ENCODE measurements at regions not wholly inside any gene's neighbourhood (a gene's known extent, or its start where the extent isn't known, plus 50 kb on each side); places are given as distances from the start of the nearest gene placed in this dataset.

DNA sequence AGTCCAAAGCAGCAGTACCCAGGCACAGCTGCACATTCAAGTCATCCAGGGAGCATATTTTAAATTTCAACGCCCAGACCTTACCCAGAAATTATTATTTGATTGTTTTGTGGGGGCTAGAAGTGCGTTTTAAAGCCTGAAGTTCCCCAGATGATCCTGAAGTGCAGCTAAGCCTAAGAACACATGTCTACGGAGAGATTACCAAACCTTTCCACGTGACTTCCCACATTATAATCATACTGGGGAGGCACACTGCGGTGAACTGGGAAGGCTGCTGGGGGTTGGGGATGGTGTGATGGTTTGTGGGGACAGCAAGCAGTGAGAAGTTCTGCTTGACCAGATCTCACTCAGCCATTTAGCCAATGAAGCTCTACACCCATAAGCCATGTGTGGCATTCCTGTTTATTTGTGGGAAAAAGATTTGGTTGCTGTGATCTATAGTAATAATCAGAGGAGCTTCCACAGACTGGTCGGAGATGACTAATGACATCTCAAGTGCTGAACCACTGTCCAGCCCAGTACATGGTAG is 93.4 kb upstream of the CDH6 start:
- 8% methylated on average over 6 of the region's 6 CpGs for WGBS (ENCODE audit: low lambda C conversion rate)
- CTCF ChIA-PET = no interaction called here

DNA sequence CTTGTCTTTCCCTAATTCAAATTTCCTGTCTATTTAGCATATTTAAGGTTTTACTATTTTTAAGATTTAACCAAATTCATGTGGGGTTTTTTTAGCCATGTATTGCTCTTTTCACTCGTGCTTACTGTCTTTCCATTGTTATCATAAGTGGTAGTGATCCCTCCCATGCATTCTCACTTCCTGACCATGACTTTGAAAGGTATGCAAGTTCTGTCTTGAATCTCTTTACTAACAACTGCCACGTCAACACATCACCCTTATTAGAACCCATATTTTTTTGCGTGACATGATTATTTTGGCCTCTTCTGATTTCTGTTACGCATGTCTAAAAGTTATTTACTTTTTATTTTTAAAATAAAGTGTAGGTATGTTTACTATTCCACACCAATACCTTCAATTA is 94.7 kb upstream of the CDH6 start:
- H3K36me3 ChIP-seq (replicated peaks in 1 of 2; ENCODE audit: control insufficient read depth in 1 of 2, insufficient read depth in 2 of 2, low read length in 1 of 2) = no peaks in the 10 kb centered on the region
- no peak for DNase-seq
- no peak overlapping the region for H2AFZ ChIP-seq (ENCODE audit: low read depth)
- H3K79me2 ChIP-seq (ENCODE audit: insufficient read depth) = no peaks in the 10 kb centered on the region
- no peak overlapping the region for H3K4me2 ChIP-seq
- no peaks in the 10 kb centered on the region for H3K27me3 ChIP-seq (ENCODE audit: insufficient read depth)
- no peak overlapping the region for H3K9ac ChIP-seq
- H3K4me3 ChIP-seq (ENCODE audit: low read depth in 2 of 2, low read length in 1 of 2) = no peak overlapping the region
- H3K4me1 ChIP-seq (ENCODE audit: control insufficient read depth in 1 of 2, insufficient read depth in 2 of 2, low read depth in 1 of 2, low read length in 1 of 2) = no peaks in the 10 kb centered on the region
- no peak overlapping the region for H3K27ac ChIP-seq (ENCODE audit: low read depth in 2 of 2, low read length in 1 of 2)
- WGBS (ENCODE audit: low lambda C conversion rate) = 6% methylated on average over 4 of the region's 4 CpGs
- no peaks in the 10 kb centered on the region for H3F3A ChIP-seq (replicated peaks; ENCODE audit: insufficient read depth)
- ChIA-PET CTCF (interaction anchor here (1.4 kb wide), 1 partner anchor 88 kb away, joined by 4 read pairs; no protein-coding TSS in a partner anchor), POLR2A (no interaction called here)
- no peaks in the 10 kb centered on the region for H4K20me1 ChIP-seq (ENCODE audit: insufficient read depth)
- no peaks in the 10 kb centered on the region for H3K9me3 ChIP-seq
- H3K9me2 ChIP-seq = no peaks in the 10 kb centered on the region
- TF ChIP-seq NFIC (IDR thresholded peaks at IDR 0.05; ENCODE audit: borderline replicate concordance) = no peak
- TF ChIP-seq FOSL2 (IDR thresholded peaks at IDR 0.05; ENCODE audit: borderline replicate concordance, low read depth) = no peak
- TF ChIP-seq, protein P1, sequence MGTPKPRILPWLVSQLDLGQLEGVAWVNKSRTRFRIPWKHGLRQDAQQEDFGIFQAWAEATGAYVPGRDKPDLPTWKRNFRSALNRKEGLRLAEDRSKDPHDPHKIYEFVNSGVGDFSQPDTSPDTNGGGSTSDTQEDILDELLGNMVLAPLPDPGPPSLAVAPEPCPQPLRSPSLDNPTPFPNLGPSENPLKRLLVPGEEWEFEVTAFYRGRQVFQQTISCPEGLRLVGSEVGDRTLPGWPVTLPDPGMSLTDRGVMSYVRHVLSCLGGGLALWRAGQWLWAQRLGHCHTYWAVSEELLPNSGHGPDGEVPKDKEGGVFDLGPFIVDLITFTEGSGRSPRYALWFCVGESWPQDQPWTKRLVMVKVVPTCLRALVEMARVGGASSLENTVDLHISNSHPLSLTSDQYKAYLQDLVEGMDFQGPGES (IDR thresholded peaks at IDR 0.05; ENCODE audit: low read depth, low read length) = no peak
- TF ChIP-seq MEF2A (IDR thresholded peaks at IDR 0.05; ENCODE audit: borderline replicate concordance, low read depth) = no peak
- TF ChIP-seq, protein P2, sequence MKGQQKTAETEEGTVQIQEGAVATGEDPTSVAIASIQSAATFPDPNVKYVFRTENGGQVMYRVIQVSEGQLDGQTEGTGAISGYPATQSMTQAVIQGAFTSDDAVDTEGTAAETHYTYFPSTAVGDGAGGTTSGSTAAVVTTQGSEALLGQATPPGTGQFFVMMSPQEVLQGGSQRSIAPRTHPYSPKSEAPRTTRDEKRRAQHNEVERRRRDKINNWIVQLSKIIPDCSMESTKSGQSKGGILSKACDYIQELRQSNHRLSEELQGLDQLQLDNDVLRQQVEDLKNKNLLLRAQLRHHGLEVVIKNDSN (IDR thresholded peaks at IDR 0.05; ENCODE audit: borderline replicate concordance, low read depth) = no peak
- TF ChIP-seq, protein P3, sequence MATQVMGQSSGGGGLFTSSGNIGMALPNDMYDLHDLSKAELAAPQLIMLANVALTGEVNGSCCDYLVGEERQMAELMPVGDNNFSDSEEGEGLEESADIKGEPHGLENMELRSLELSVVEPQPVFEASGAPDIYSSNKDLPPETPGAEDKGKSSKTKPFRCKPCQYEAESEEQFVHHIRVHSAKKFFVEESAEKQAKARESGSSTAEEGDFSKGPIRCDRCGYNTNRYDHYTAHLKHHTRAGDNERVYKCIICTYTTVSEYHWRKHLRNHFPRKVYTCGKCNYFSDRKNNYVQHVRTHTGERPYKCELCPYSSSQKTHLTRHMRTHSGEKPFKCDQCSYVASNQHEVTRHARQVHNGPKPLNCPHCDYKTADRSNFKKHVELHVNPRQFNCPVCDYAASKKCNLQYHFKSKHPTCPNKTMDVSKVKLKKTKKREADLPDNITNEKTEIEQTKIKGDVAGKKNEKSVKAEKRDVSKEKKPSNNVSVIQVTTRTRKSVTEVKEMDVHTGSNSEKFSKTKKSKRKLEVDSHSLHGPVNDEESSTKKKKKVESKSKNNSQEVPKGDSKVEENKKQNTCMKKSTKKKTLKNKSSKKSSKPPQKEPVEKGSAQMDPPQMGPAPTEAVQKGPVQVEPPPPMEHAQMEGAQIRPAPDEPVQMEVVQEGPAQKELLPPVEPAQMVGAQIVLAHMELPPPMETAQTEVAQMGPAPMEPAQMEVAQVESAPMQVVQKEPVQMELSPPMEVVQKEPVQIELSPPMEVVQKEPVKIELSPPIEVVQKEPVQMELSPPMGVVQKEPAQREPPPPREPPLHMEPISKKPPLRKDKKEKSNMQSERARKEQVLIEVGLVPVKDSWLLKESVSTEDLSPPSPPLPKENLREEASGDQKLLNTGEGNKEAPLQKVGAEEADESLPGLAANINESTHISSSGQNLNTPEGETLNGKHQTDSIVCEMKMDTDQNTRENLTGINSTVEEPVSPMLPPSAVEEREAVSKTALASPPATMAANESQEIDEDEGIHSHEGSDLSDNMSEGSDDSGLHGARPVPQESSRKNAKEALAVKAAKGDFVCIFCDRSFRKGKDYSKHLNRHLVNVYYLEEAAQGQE (IDR thresholded peaks at IDR 0.05; ENCODE audit: low read depth, low read length) = no peak
- no peak for TF ChIP-seq EP300 (IDR thresholded peaks at IDR 0.05; ENCODE audit: borderline replicate concordance in 1 of 2, low read depth in 1 of 2, low read length in 1 of 2)
- TF ChIP-seq, protein P4, sequence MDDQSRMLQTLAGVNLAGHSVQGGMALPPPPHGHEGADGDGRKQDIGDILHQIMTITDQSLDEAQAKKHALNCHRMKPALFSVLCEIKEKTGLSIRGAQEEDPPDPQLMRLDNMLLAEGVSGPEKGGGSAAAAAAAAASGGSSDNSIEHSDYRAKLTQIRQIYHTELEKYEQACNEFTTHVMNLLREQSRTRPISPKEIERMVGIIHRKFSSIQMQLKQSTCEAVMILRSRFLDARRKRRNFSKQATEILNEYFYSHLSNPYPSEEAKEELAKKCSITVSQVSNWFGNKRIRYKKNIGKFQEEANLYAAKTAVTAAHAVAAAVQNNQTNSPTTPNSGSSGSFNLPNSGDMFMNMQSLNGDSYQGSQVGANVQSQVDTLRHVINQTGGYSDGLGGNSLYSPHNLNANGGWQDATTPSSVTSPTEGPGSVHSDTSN (IDR thresholded peaks at IDR 0.05) = no peak
- TF ChIP-seq RXRA (IDR thresholded peaks at IDR 0.05; ENCODE audit: borderline replicate concordance, low read depth) = no peak
- no peak for TF ChIP-seq GABPA (IDR thresholded peaks at IDR 0.05; ENCODE audit: low read depth)
- no peak for TF ChIP-seq TAF1 (IDR thresholded peaks at IDR 0.05; ENCODE audit: borderline replicate concordance, low read depth, low read length)
- no peak for TF ChIP-seq SMC3 (IDR thresholded peaks at IDR 0.05; ENCODE audit: low read depth, low read length)
- TF ChIP-seq RFX5 (IDR thresholded peaks at IDR 0.05; ENCODE audit: low read length) = no peak

More for the DNA sequence above, 93.4 kb upstream of the CDH6 start:
- DNase-seq = no peak
- H3K9me3 ChIP-seq = no peaks in the 10 kb centered on the region
- H2AFZ ChIP-seq (ENCODE audit: low read depth) = no peak overlapping the region
- H3K79me2 ChIP-seq (ENCODE audit: insufficient read depth) = no peaks in the 10 kb centered on the region
- no peaks in the 10 kb centered on the region for H4K20me1 ChIP-seq (ENCODE audit: insufficient read depth)
- no peaks in the 10 kb centered on the region for H3K9me2 ChIP-seq
- H3K4me2 ChIP-seq = no peak overlapping the region
- POLR2A ChIA-PET = no interaction called here
- H3F3A ChIP-seq (replicated peaks; ENCODE audit: insufficient read depth) = no peaks in the 10 kb centered on the region
- H3K36me3 ChIP-seq (replicated peaks in 1 of 2; ENCODE audit: control insufficient read depth in 1 of 2, insufficient read depth in 2 of 2, low read length in 1 of 2) = no peaks in the 10 kb centered on the region
- no peaks in the 10 kb centered on the region for H3K4me1 ChIP-seq (ENCODE audit: control insufficient read depth in 1 of 2, insufficient read depth in 2 of 2, low read depth in 1 of 2, low read length in 1 of 2)
- no peak overlapping the region for H3K27ac ChIP-seq (ENCODE audit: low read depth in 2 of 2, low read length in 1 of 2)
- TF ChIP-seq FOXM1 (IDR thresholded peaks at IDR 0.05; ENCODE audit: low read depth) = no peak
- TF ChIP-seq, protein P2 (IDR thresholded peaks at IDR 0.05; ENCODE audit: borderline replicate concordance, low read depth) = no peak
- TF ChIP-seq, protein P5, sequence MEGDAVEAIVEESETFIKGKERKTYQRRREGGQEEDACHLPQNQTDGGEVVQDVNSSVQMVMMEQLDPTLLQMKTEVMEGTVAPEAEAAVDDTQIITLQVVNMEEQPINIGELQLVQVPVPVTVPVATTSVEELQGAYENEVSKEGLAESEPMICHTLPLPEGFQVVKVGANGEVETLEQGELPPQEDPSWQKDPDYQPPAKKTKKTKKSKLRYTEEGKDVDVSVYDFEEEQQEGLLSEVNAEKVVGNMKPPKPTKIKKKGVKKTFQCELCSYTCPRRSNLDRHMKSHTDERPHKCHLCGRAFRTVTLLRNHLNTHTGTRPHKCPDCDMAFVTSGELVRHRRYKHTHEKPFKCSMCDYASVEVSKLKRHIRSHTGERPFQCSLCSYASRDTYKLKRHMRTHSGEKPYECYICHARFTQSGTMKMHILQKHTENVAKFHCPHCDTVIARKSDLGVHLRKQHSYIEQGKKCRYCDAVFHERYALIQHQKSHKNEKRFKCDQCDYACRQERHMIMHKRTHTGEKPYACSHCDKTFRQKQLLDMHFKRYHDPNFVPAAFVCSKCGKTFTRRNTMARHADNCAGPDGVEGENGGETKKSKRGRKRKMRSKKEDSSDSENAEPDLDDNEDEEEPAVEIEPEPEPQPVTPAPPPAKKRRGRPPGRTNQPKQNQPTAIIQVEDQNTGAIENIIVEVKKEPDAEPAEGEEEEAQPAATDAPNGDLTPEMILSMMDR (IDR thresholded peaks at IDR 0.05) = no peak
- TF ChIP-seq GATA2 (CRISPR knock-in tag; IDR thresholded peaks at IDR 0.05) = no peak
- no peak for TF ChIP-seq ELF1 (IDR thresholded peaks at IDR 0.05)
- H3K9ac ChIP-seq = no peak overlapping the region
- H3K27me3 ChIP-seq (ENCODE audit: insufficient read depth) = no peaks in the 10 kb centered on the region
- H3K4me3 ChIP-seq (ENCODE audit: low read depth in 2 of 2, low read length in 1 of 2) = no peak overlapping the region

Measured in SK-N-SH (cell line).